GM12878 (cell line): ENCODE measurements at regions not wholly inside any gene's neighbourhood (a gene's known extent, or its start where the extent isn't known, plus 50 kb on each side); places are given as distances from the start of the nearest gene placed in this dataset.

Experiments used
- CTCF ChIP-seq, 3 experiments: IDR thresholded peaks in 2 of 3; conservative IDR thresholded peaks in 1 of 3; 2 replicates each; pipeline ENCODE4 v1.5.1; 2011; ENCODE audit warnings: low read depth in 3 of 3, low read length in 3 of 3, mild to moderate bottlenecking in 3 of 3, control low read depth in 2 of 3, moderate library complexity in 2 of 3, inconsistent platforms in 1 of 3, mixed read lengths in 1 of 3; ENCODE audit not compliant: control insufficient read depth in 2 of 3, insufficient read depth in 1 of 3; ENCODE audit errors: extremely low read depth in 1 of 3
- GABPA ChIP-seq: IDR thresholded peaks from 2 replicates; pipeline ENCODE4 v1.6.1; 2014; ENCODE audit warnings: antibody characterized with exemption, low read depth, mild to moderate bottlenecking, inconsistent platforms
- PBX3 ChIP-seq: IDR thresholded peaks from 2 replicates; pipeline ENCODE4 v1.6.1; 2011; ENCODE audit warnings: mild to moderate bottlenecking, low read depth, low read length, moderate library complexity; ENCODE audit not compliant: insufficient replicate concordance

GRCh38 chr1:238485912-238486209 lies 595.1 kb upstream of the ZP4 start:
- TF ChIP-seq GABPA (no peak), PBX3 (no peak), CTCF (IDR thresholded peaks at IDR 0.05 in 2 of 3, conservative IDR thresholded peaks at IDR 0.05 in 1 of 3; ENCODE audit: control insufficient read depth in 2 of 3, extremely low read depth in 1 of 3, insufficient read depth in 1 of 3, low read depth in 3 of 3, low read length in 3 of 3) (no peak)
